ENCODE measurements at regions not wholly inside any gene's neighbourhood (a gene's known extent, or its start where the extent isn't known, plus 50 kb on each side); places are given as distances from the start of the nearest gene placed in this dataset.

DNA sequence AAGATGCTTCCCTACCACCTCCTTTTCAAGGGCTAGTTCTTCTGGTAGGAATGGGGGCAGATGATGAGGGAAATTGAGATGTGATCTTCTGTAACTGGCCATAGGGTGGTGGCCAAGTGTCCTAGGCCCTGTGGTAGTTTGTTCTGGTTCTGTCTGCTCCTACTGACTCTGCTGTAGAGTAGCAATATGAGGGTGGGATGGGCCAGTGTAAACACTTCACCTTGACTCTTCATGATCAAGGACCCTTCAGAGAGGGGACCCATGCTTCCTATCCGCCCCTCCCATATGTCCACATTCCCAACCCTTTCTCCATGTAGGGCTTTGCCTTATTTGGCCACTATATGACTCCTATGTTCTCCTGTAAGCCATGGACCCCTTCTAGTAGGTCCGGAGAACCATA lies 230.3 kb upstream of the SESN3 start:
- no peaks in the 10 kb centered on the region for H3K36me3 ChIP-seq (ENCODE audit: control insufficient read depth in 2 of 3, insufficient read depth in 3 of 3, low read length in 3 of 3)
- TF ChIP-seq, protein P1, sequence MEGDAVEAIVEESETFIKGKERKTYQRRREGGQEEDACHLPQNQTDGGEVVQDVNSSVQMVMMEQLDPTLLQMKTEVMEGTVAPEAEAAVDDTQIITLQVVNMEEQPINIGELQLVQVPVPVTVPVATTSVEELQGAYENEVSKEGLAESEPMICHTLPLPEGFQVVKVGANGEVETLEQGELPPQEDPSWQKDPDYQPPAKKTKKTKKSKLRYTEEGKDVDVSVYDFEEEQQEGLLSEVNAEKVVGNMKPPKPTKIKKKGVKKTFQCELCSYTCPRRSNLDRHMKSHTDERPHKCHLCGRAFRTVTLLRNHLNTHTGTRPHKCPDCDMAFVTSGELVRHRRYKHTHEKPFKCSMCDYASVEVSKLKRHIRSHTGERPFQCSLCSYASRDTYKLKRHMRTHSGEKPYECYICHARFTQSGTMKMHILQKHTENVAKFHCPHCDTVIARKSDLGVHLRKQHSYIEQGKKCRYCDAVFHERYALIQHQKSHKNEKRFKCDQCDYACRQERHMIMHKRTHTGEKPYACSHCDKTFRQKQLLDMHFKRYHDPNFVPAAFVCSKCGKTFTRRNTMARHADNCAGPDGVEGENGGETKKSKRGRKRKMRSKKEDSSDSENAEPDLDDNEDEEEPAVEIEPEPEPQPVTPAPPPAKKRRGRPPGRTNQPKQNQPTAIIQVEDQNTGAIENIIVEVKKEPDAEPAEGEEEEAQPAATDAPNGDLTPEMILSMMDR (IDR thresholded peaks at IDR 0.05; ENCODE audit: borderline replicate concordance, extremely low read depth, insufficient read depth) = no peak
- FAIRE-seq = no peak
- H3K9me3 ChIP-seq (ENCODE audit: control insufficient read depth in 2 of 3, insufficient read depth in 1 of 3, low read length in 3 of 3) = no peaks in the 10 kb centered on the region
- DNase-seq = no peak
- no peaks in the 10 kb centered on the region for H3K27me3 ChIP-seq (ENCODE audit: control insufficient read depth, insufficient read depth, low read length)
- no peak overlapping the region for H3K27ac ChIP-seq (ENCODE audit: low read depth in 2 of 2, low read length in 2 of 2)
- intact Hi-C loops (cut with DNase I) = no loop called here
- H3K9ac ChIP-seq (ENCODE audit: low read length in 3 of 3) = no peak overlapping the region
- H3K4me1 ChIP-seq (ENCODE audit: control insufficient read depth in 2 of 3, insufficient read depth in 2 of 3, low read depth in 1 of 3, low read length in 3 of 3) = peaks cover 2 to 5% (median 2%) of the 10 kb centered on the region in 3 donors
- no peak overlapping the region for H3K4me3 ChIP-seq (ENCODE audit: low read length in 3 of 3)

DNA sequence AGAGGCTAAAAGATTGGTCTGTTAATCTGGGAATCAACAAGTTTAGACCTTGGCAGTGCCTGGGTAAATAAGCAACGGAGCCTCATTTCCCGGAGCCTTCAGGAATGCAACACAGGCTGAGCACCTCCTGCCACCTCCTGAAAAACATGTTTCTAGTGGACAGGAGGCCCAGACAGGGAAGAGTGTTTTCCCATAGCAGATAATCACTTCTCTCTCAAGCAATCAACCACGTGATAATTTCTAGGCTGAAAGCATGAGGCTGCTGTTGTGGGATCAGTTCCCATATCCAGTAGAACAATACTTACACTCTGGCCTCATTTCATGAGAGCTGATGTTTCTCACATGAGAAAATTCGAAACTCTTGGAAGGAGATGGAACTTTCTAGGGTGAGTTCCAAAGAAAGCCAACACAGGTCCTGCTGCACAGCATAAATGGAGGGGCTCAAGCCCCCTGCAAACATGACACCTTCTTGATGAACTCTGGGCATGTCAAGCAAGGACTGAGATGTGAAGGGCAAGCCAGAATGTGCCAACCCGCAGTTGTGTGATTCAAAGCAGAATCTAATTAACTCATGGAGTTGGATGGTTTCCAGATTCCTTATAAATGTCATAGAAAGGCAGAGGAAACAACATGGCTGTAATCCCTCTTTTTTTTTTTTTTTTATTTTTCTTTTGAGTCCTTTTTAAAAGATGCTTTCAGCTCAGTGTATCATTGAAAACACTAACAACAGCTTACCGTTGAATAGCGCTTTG lies 228.5 kb upstream of the SESN3 start:
- Histone ChIP-seq H3K9ac (ENCODE audit: low read length in 3 of 3) (no peak overlapping the region), H3K27me3 (ENCODE audit: control insufficient read depth, insufficient read depth, low read length) (no peaks in the 10 kb centered on the region), H3K36me3 (ENCODE audit: control insufficient read depth in 2 of 3, insufficient read depth in 3 of 3, low read length in 3 of 3) (no peaks in the 10 kb centered on the region), H3K4me3 (ENCODE audit: low read length in 3 of 3) (no peak overlapping the region), H3K9me3 (ENCODE audit: control insufficient read depth in 2 of 3, insufficient read depth in 1 of 3, low read length in 3 of 3) (no peaks in the 10 kb centered on the region), H3K4me1 (ENCODE audit: control insufficient read depth in 2 of 3, insufficient read depth in 2 of 3, low read depth in 1 of 3, low read length in 3 of 3) (peaks cover 0 to 5% (median 2%) of the 10 kb centered on the region in 3 donors), H3K27ac (ENCODE audit: low read depth in 2 of 2, low read length in 2 of 2) (peak overlapping the region in 1 of 2 donors; percentile 44)
- DNase-seq (peak in 2 of 5 donors; percentile 28 to 65), FAIRE-seq (no peak)
- TF ChIP-seq, protein P1 (IDR thresholded peaks at IDR 0.05; ENCODE audit: borderline replicate concordance, extremely low read depth, insufficient read depth) = no peak
- intact Hi-C loops (cut with DNase I) = no loop called here

DNA sequence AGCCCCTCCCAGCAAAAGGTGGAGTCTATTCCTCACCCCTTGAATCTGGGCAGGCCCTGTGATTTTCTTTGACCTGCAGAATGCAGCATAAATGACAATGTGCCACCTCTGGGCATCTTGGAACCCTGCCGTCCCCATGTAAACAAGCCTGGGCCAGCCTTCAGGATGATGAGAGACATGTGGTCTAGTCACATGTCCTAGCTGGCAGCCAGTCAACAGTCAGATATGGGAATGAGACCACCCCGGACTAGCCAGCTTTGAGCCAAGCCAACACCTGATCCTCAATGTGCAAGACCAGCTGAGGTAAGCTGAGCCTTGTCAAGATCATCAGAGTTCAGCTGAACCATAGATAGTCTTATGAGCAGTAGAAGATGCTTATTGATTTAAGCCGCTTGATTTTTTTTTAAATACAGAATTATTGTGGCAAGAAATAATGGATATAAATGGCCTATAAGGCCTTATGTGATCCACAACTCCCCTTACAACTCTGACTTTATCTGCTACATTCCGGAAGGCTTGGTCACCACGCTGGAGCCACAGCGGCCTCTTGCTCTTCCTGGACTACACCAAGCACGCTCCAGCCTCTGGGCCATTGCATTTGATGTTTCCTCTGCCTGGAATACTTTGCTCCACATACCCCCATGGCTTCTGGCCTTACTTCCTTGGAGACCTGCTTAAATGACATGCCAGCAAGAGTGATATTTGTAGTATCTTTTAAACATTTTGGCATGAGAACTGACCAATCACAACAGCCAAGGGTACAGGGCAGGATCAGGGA lies 225.9 kb upstream of the SESN3 start:
- FAIRE-seq = no peak

More for the DNA sequence above, 225.9 kb upstream of the SESN3 start:
- Histone ChIP-seq H3K9ac (ENCODE audit: low read length in 3 of 3) (no peak overlapping the region), H3K9me3 (ENCODE audit: control insufficient read depth in 2 of 3, insufficient read depth in 1 of 3, low read length in 3 of 3) (no peaks in the 10 kb centered on the region), H3K27me3 (ENCODE audit: control insufficient read depth, insufficient read depth, low read length) (no peaks in the 10 kb centered on the region), H3K4me3 (ENCODE audit: low read length in 3 of 3) (no peak overlapping the region), H3K4me1 (ENCODE audit: control insufficient read depth in 2 of 3, insufficient read depth in 2 of 3, low read depth in 1 of 3, low read length in 3 of 3) (peaks cover 0 to 5% (median 2%) of the 10 kb centered on the region in 3 donors), H3K36me3 (ENCODE audit: control insufficient read depth in 2 of 3, insufficient read depth in 3 of 3, low read length in 3 of 3) (no peaks in the 10 kb centered on the region), H3K27ac (ENCODE audit: low read depth in 2 of 2, low read length in 2 of 2) (no peak overlapping the region)
- intact Hi-C loops (cut with DNase I) = no loop called here
- TF ChIP-seq, protein P1 (IDR thresholded peaks at IDR 0.05; ENCODE audit: borderline replicate concordance, extremely low read depth, insufficient read depth) = no peak
- DNase-seq = no peak
